Calu3 (cell line): ENCODE measurements at regions not wholly inside any gene's neighbourhood (a gene's known extent, or its start where the extent isn't known, plus 50 kb on each side); places are given as distances from the start of the nearest gene placed in this dataset.

Source experiments
- BruUV-seq: library from RNA; stranded (reverse); fragments of 400-500 nt; replicated peaks from 2 replicates; lab custom pipeline; 2021; lab: Mats Ljungman, UMichigan
- CTCF ChIA-PET: fragments of 300-600 bp; sonication (Branson Sonifier 250); formaldehyde crosslinking; loops from one replicate; lab custom pipeline; 2022; ENCODE audit warnings: antibody characterized with exemption; lab: Charles Lee
- DNase-seq: peaks from one replicate; pipeline ENCODE4 v3.0.0; 2022
- H3K27ac Mint-ChIP-seq: one replicate; pipeline ENCODE4 v1.8.0; 2022; ENCODE audit warnings: mixed read lengths; ENCODE audit not compliant: unreplicated experiment
- H3K27me3 Mint-ChIP-seq: one replicate; pipeline ENCODE4 v1.8.0; 2022; ENCODE audit warnings: mixed read lengths; ENCODE audit not compliant: unreplicated experiment
- H3K36me3 Mint-ChIP-seq: one replicate; pipeline ENCODE4 v1.8.0; 2022; ENCODE audit warnings: mild to moderate bottlenecking, moderate library complexity, mixed read lengths; ENCODE audit not compliant: insufficient read depth, unreplicated experiment
- H3K4me1 Mint-ChIP-seq: one replicate; pipeline ENCODE4 v1.8.0; 2022; ENCODE audit warnings: mild to moderate bottlenecking, low read depth, mixed read lengths; ENCODE audit not compliant: unreplicated experiment
- H3K4me3 Mint-ChIP-seq: one replicate; pipeline ENCODE4 v1.8.0; 2022; ENCODE audit warnings: mild to moderate bottlenecking, low read depth, moderate library complexity, mixed read lengths; ENCODE audit not compliant: unreplicated experiment
- H3K9me3 Mint-ChIP-seq: one replicate; pipeline ENCODE4 v1.8.0; 2022; ENCODE audit warnings: low read depth, mixed read lengths; ENCODE audit not compliant: unreplicated experiment
- intact Hi-C: fragments of 100-400 bp; cut with micrococcal nuclease; formaldehyde crosslinking; loops from one replicate; pipeline ENCODE4 v1.10.0; 2022; ENCODE audit not compliant: unreplicated experiment
- TF ChIP-seq, protein P1 (sequence below): fragments of 200-600 bp; IDR thresholded peaks from one replicate; pipeline ENCODE4 v1.8.0; 2022; ENCODE audit warnings: antibody characterized with exemption; ENCODE audit not compliant: unreplicated experiment

DNA sequence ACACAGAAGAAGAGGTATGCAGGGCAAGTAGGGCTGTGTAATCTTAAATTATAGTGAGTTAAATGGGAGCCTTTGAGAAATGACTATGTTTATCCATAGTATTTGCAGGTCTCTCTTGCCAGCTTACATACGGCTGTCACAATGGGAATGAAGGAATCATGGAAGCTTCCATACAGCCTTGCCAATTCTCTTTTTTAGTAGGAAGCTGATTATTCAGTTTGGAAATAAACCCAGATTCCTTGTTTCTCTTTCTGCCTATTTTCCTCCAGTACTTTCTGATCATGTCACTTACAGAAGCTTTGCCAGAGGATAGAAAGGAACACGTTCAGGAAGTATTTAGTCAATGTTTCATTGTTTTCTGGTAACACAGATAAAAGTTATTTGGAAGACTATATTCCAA lies 217.4 kb upstream of the DIO2 start:
- Mint-ChIP-seq H3K36me3 (no peaks in the 10 kb centered on the region), H3K9me3 (peaks cover 3% of the 10 kb centered on the region), H3K27me3 (no peaks in the 10 kb centered on the region), H3K4me3 (no peak overlapping the region), H3K27ac (no peak overlapping the region), H3K4me1 (no peaks in the 10 kb centered on the region)
- BruUV-seq = no TSS peak
- DNase-seq = no peak
- CTCF ChIA-PET = no interaction called here
- intact Hi-C loops = no loop called here
- TF ChIP-seq, protein P1, sequence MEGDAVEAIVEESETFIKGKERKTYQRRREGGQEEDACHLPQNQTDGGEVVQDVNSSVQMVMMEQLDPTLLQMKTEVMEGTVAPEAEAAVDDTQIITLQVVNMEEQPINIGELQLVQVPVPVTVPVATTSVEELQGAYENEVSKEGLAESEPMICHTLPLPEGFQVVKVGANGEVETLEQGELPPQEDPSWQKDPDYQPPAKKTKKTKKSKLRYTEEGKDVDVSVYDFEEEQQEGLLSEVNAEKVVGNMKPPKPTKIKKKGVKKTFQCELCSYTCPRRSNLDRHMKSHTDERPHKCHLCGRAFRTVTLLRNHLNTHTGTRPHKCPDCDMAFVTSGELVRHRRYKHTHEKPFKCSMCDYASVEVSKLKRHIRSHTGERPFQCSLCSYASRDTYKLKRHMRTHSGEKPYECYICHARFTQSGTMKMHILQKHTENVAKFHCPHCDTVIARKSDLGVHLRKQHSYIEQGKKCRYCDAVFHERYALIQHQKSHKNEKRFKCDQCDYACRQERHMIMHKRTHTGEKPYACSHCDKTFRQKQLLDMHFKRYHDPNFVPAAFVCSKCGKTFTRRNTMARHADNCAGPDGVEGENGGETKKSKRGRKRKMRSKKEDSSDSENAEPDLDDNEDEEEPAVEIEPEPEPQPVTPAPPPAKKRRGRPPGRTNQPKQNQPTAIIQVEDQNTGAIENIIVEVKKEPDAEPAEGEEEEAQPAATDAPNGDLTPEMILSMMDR = no peak

DNA sequence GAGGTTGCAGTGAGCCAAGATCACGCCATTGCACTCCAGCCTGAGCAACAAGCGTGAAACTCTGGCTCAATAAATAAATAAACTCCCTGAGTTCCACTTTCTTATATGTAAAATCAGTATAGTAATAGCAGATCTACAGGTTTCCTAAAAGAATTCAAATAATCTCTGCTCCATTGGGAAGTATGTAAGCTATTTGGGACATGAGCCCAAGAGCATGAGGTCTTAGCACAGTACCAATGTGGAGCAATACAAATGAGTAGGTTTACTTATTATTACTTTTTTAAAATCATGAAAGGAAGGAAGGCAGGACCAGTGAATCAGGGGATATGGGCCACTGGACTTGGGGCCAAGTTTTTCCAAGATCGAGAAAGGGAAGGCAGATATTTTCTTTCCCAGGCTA lies 216.9 kb upstream of the DIO2 start:
- Mint-ChIP-seq H3K4me1 (no peaks in the 10 kb centered on the region), H3K27ac (no peak overlapping the region), H3K27me3 (no peaks in the 10 kb centered on the region), H3K36me3 (no peaks in the 10 kb centered on the region), H3K9me3 (peaks cover 3% of the 10 kb centered on the region), H3K4me3 (no peak overlapping the region)
- BruUV-seq = no TSS peak
- DNase-seq = no peak
- intact Hi-C loops = no loop called here
- CTCF ChIA-PET = no interaction called here
- TF ChIP-seq, protein P1 = no peak

DNA sequence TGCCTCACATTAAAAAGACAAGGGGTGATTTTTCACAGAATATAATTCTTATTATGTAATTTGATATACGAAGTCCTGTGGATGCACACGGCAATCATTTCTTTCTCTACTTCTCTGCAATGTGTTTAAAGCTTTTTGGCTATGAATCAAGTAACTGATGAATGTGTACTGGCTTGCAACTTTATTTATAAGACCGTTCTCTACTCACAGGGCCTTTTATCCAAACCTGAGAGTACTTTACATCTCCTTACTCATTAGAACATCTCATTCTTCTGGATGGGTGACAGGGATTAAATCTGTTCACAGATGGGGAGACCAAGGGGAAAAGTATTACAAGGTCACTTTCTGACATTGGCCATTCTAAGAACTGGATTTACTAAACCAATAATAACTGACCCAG lies 215.8 kb upstream of the DIO2 start:
- Mint-ChIP-seq H3K27me3 (no peaks in the 10 kb centered on the region), H3K4me1 (no peaks in the 10 kb centered on the region), H3K9me3 (peaks cover 3% of the 10 kb centered on the region), H3K27ac (no peak overlapping the region), H3K36me3 (no peaks in the 10 kb centered on the region), H3K4me3 (no peak overlapping the region)
- intact Hi-C loops = no loop called here
- TF ChIP-seq, protein P1 = no peak
- CTCF ChIA-PET = no interaction called here
- no peak for DNase-seq
- no TSS peak for BruUV-seq

DNA sequence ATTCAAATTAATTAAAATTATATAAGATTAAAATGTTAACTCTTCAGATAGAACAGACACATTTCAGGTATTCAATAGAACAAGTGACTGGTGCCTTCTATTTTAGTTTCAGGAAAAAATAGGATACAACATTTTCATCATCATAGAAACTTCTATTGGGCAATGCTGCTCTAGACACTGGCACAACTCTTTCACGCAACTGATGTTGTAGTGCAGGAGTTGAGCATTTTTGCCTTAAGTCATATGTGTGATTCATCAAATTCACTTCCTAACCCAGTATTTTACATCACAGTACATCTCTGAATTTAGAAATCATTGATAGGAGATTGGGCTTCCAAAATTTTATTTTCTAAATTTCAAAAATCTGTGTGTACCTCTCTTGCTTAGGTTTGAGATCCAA lies 215.4 kb upstream of the DIO2 start:
- Mint-ChIP-seq H3K9me3 (peaks cover 3% of the 10 kb centered on the region), H3K27me3 (no peaks in the 10 kb centered on the region), H3K4me1 (no peaks in the 10 kb centered on the region), H3K4me3 (no peak overlapping the region), H3K36me3 (no peaks in the 10 kb centered on the region), H3K27ac (no peak overlapping the region)
- no peak for DNase-seq
- intact Hi-C loops = no loop called here
- CTCF ChIA-PET = no interaction called here
- no TSS peak for BruUV-seq
- TF ChIP-seq, protein P1 = no peak
